K562 (cell line): ENCODE measurements at regions not wholly inside any gene's neighbourhood (a gene's known extent, or its start where the extent isn't known, plus 50 kb on each side); places are given as distances from the start of the nearest gene placed in this dataset.

Source experiments
- ATAC-seq: fragments of 200-7000 bp; cut with Tn5 transposase; 3 replicates; pipeline ENCODE4 v1.9.1; 2020; ENCODE audit warnings: moderate library complexity
- BruUV-seq: library from RNA; stranded (reverse); fragments of 400-500 nt; replicated peaks from 2 replicates; lab custom pipeline; 2021; lab: Mats Ljungman, UMichigan
- CTCF ChIA-PET: fragments of 300-600 bp; formaldehyde crosslinking; extraction: SDS; loops from one replicate; lab custom pipeline; 2021; ENCODE audit warnings: low intra/inter-chr PET ratio; lab: Yijun Ruan, JAX
- POLR2A ChIA-PET: fragments of 300-600, 350-650 bp; sonication (Branson Sonifier 250); formaldehyde crosslinking; extraction: SDS; loops from one replicate; lab custom pipeline; 2021; ENCODE audit warnings: antibody characterized with exemption, inconsistent platforms; lab: Yijun Ruan, JAX
- DNase-seq, 4 experiments: peaks; one replicate each; pipeline versions ENCODE4 v3.0.0 to v3.0.0-alpha.2; 2011 to 2018; ENCODE audit warnings: low spot score in 3 of 4, mixed read lengths in 3 of 4; ENCODE audit errors: extremely low read depth in 1 of 4
- FAIRE-seq: peaks from 2 replicates; lab custom pipeline; 2011; peaks lifted over from hg19 to GRCh38; lab: Jason Lieb, UNC
- H2AFZ ChIP-seq: 2 replicates; pipeline ENCODE4 v1.6.0; 2011; ENCODE audit warnings: low read depth, low read length, control low read depth, inconsistent platforms
- H3K27ac ChIP-seq: fragments of 200-600 bp; 3 replicates; pipeline ENCODE4 v1.8.0; 2011; ENCODE audit warnings: low read depth, mild to moderate bottlenecking, control low read depth, inconsistent platforms, low read length, moderate library complexity, mixed read lengths; ENCODE audit errors: extremely low read depth
- H3K27me3 ChIP-seq, 2 experiments: fragments of 300-600 bp in 1 of 2; 2 replicates in 1 of 2; 3 replicates in 1 of 2; pipeline versions ENCODE4 v1.6.0 to v1.8.0; 2011; ENCODE audit warnings: inconsistent platforms in 2 of 2, low read length in 2 of 2, mild to moderate bottlenecking in 1 of 2, mixed read lengths in 1 of 2, moderate library complexity in 1 of 2; ENCODE audit not compliant: control insufficient read depth in 2 of 2, insufficient read depth in 2 of 2
- H3K36me3 ChIP-seq: fragments of 300-600 bp; 3 replicates; pipeline ENCODE4 v1.8.0; 2011; ENCODE audit warnings: mild to moderate bottlenecking, low read length, inconsistent platforms; ENCODE audit not compliant: control insufficient read depth, insufficient read depth
- H3K4me1 ChIP-seq, 2 experiments: fragments of 200-600 bp in 1 of 2; replicated peaks in 1 of 2; 2 replicates in 1 of 2; 3 replicates in 1 of 2; pipeline versions ENCODE4 v1.5.1 to v1.8.0; 2011; ENCODE audit warnings: inconsistent platforms in 2 of 2, low read length in 2 of 2, mild to moderate bottlenecking in 1 of 2, mixed read lengths in 1 of 2, moderate library complexity in 1 of 2; ENCODE audit not compliant: control insufficient read depth in 2 of 2, insufficient read depth in 2 of 2
- H3K4me2 ChIP-seq: 2 replicates; pipeline ENCODE4 v1.6.1; 2011; ENCODE audit warnings: low read length, control low read depth, inconsistent platforms, mixed read lengths; ENCODE audit not compliant: insufficient read depth
- H3K4me3 ChIP-seq: fragments of 200-600 bp; sonication (generic), shearing (Covaris generic); 2 replicates; pipeline ENCODE4 v1.5.1; 2016; ENCODE audit warnings: control low read depth, inconsistent platforms
- H3K79me2 ChIP-seq: fragments of 200-600 bp; 3 replicates; pipeline ENCODE4 v1.8.0; 2011; ENCODE audit warnings: low read length, inconsistent platforms; ENCODE audit not compliant: control insufficient read depth, insufficient read depth
- H3K9ac ChIP-seq, 2 experiments: 2 replicates each; pipeline versions ENCODE4 v1.6.0 to v1.6.1; 2011; ENCODE audit warnings: low read depth in 2 of 2, low read length in 2 of 2, control low read depth in 1 of 2, inconsistent platforms in 1 of 2, mild to moderate bottlenecking in 1 of 2, mixed read lengths in 1 of 2; ENCODE audit not compliant: insufficient read depth in 1 of 2
- H3K9me1 ChIP-seq: one replicate; pipeline ENCODE4 v1.6.0; 2011; ENCODE audit warnings: inconsistent platforms, mild to moderate bottlenecking, low read length, moderate library complexity; ENCODE audit not compliant: control insufficient read depth, insufficient read depth
- H3K9me3 ChIP-seq: replicated peaks from 2 replicates; pipeline ENCODE4 v1.5.1; 2011; ENCODE audit warnings: low read depth, low read length, inconsistent platforms; ENCODE audit not compliant: control insufficient read depth, insufficient read depth
- H4K20me1 ChIP-seq: replicated peaks from 2 replicates; pipeline ENCODE4 v1.6.1; 2011; ENCODE audit warnings: low read length, inconsistent platforms, mixed read lengths; ENCODE audit not compliant: control insufficient read depth, insufficient read depth
- HMG20A ChIP-seq: fragments of 450-650 bp; formaldehyde crosslinking; conservative IDR thresholded peaks from 2 replicates; pipeline ENCODE4 v1.4.0; 2020; ENCODE audit warnings: mild to moderate bottlenecking, mixed read lengths
- MED1 ChIP-seq: sonication (generic); formaldehyde crosslinking; IDR thresholded peaks from 2 replicates; pipeline ENCODE4 v1.8.1; 2023; ENCODE audit warnings: missing genetic modification reagents, borderline replicate concordance
- PBX2 ChIP-seq, 2 experiments: IDR thresholded peaks in 1 of 2; conservative IDR thresholded peaks in 1 of 2; 2 replicates each; pipeline ENCODE4 v1.6.1; 2016; ENCODE audit warnings: low read depth in 2 of 2, mild to moderate bottlenecking in 1 of 2, missing compliant biosample characterization in 1 of 2, missing genetic modification characterization in 1 of 2, moderate library complexity in 1 of 2
- POLR2B ChIP-seq: fragments of 450-650 bp; IDR thresholded peaks from 2 replicates; pipeline ENCODE4 v1.6.1; 2018; ENCODE audit warnings: low read depth; ENCODE audit not compliant: partially characterized antibody
- SRSF3 ChIP-seq: fragments of 200-400 bp; formaldehyde crosslinking; IDR thresholded peaks from 2 replicates; pipeline ENCODE4 v1.6.1; 2016; ENCODE audit warnings: mild to moderate bottlenecking, low read length, moderate library complexity; ENCODE audit not compliant: insufficient read depth
- TOE1 ChIP-seq, 2 experiments: fragments of 450-650 bp in 1 of 2; sonication (generic) in 1 of 2; formaldehyde crosslinking in 1 of 2; IDR thresholded peaks; 2 replicates each; pipeline versions ENCODE4 v1.7.1 to v1.8.0; 2016 to 2022; ENCODE audit warnings: borderline replicate concordance in 2 of 2, mild to moderate bottlenecking in 2 of 2, antibody characterized with exemption in 1 of 2, inconsistent platforms in 1 of 2, low read depth in 1 of 2, missing genetic modification reagents in 1 of 2, moderate library complexity in 1 of 2
- ZBTB12 ChIP-seq: fragments of 250-450 bp; sonication (Bioruptor Pico); IDR thresholded peaks from 2 replicates; pipeline ENCODE4 v1.4.0; 2020
- ZNF217 ChIP-seq: sonication (generic); formaldehyde crosslinking; IDR thresholded peaks from 2 replicates; pipeline ENCODE4 v1.8.0; 2022; ENCODE audit warnings: mild to moderate bottlenecking, missing genetic modification reagents
- WGBS: fragments of 100-300 bp; shearing (Covaris generic); methylation state at CpG from one replicate; pipeline ENCODE4 v1.1.6; 2016; ENCODE audit warnings: low coverage, mixed read lengths; ENCODE audit not compliant: insufficient coverage; ENCODE audit errors: missing lambda C conversion rate; 5-methylcytosine and 5-hydroxymethylcytosine counted together
- in situ Hi-C: fragments of 300-500 bp; cut with MboI; formaldehyde crosslinking; loops from 4 replicates; pipeline ENCODE4 v1.15.0; 2018; ENCODE audit warnings: inconsistent platforms, mixed read lengths
- intact Hi-C: fragments of 100-400 bp; cut with micrococcal nuclease; formaldehyde crosslinking; loops from 2 replicates; pipeline ENCODE4 v1.14.2; 2022

DNA sequence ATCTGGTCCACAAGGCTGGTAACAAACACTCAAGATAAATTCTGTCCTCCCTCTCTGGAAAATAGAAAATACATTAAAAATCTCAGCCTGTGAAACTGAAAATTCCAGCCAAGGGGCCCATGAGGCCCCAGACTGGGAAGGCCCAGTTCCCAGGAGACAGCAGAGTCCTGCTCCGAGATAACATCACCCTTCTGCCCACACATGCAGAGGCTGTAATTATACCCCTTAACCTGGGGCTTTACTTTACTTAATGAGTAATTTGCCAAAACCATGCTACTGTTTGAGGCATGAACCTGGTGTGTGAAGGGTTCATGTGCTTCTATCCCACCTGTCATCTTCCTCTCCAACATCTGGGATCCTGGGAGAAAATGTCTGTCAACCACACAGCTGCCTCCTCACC, 398.9 kb upstream of the SULF2 start:
- H3K36me3 ChIP-seq, result no peaks in the 10 kb centered on the region
- peaks cover 0 to 19% of the 10 kb centered on the region in 2 experiments; a peak in 1 of 5 replicates for H3K27me3 ChIP-seq
- in situ Hi-C loops, result no loop called here
- H4K20me1 ChIP-seq, result no peaks in the 10 kb centered on the region
- no peaks in the 10 kb centered on the region for H3K9me1 ChIP-seq
- DNase-seq, result no peak
- no peak for ATAC-seq
- H3K4me3 ChIP-seq, result no peak overlapping the region
- no peak overlapping the region for H3K4me2 ChIP-seq
- no TSS peak for BruUV-seq
- 0% methylated on average over 1 of the region's 1 CpG for WGBS
- H2AFZ ChIP-seq, result no peak overlapping the region
- CTCF ChIA-PET, result no interaction called here
- TF ChIP-seq TOE1 (IDR thresholded peaks at IDR 0.05; ENCODE audit: borderline replicate concordance) (no peak), TOE1 (CRISPR knock-in tag; IDR thresholded peaks at IDR 0.05; ENCODE audit: borderline replicate concordance, low read depth) (no peak), SRSF3 (no peak), HMG20A (CRISPR knock-in tag) (no peak), POLR2B (no peak), ZNF217 (CRISPR knock-in tag) (no peak), MED1 (CRISPR knock-in tag) (no peak), ZBTB12 (CRISPR knock-in tag) (no peak), PBX2 (CRISPR knock-in tag; IDR thresholded peaks at IDR 0.05; ENCODE audit: low read depth) (no peak), PBX2 (tag; conservative IDR thresholded peaks at IDR 0.05; ENCODE audit: low read depth) (no peak)
- TF ChIP-seq, all 486 proteins: peak for 0
- H3K4me1 ChIP-seq, result no peaks in the 10 kb centered on the region
- intact Hi-C loops, result no loop called here
- H3K9me3 ChIP-seq, result no peaks in the 10 kb centered on the region
- no peak overlapping the region for H3K9ac ChIP-seq
- H3K27ac ChIP-seq, result no peak overlapping the region
- POLR2A ChIA-PET, result interaction anchor here (0.7 kb wide), 1 partner anchor 512 kb away, joined by 3 read pairs; no protein-coding TSS in a partner anchor
- H3K79me2 ChIP-seq, result no peaks in the 10 kb centered on the region
- FAIRE-seq, result no peak
